PFSK-1 (cell line): ENCODE measurements at regions not wholly inside any gene's neighbourhood (a gene's known extent, or its start where the extent isn't known, plus 50 kb on each side); places are given as distances from the start of the nearest gene placed in this dataset.

Experiments
- FOXP2 ChIP-seq: optimal IDR thresholded peaks from 2 replicates; pipeline ENCODE3; 2011; ENCODE audit warnings: borderline replicate concordance, control low read depth, inconsistent platforms; ENCODE audit not compliant: insufficient read depth; ENCODE audit errors: extremely low read length, extremely low read depth
- POLR2AphosphoS5 ChIP-seq: IDR thresholded peaks from 2 replicates; pipeline ENCODE4 v1.6.1; 2012; ENCODE audit warnings: low read depth, mild to moderate bottlenecking, control low read depth, low read length, moderate library complexity
- SIN3A ChIP-seq: IDR thresholded peaks from 2 replicates; pipeline ENCODE4 v1.6.1; 2012; ENCODE audit warnings: mild to moderate bottlenecking, low read length, moderate library complexity, borderline replicate concordance; ENCODE audit not compliant: insufficient read depth
- TAF1 ChIP-seq: IDR thresholded peaks from 2 replicates; pipeline ENCODE4 v1.6.1; 2012; ENCODE audit warnings: low read length, control low read depth, borderline replicate concordance; ENCODE audit not compliant: insufficient read depth
- TF ChIP-seq, protein P1 (sequence below), 2 experiments: IDR thresholded peaks; 2 replicates each; pipeline versions ENCODE4 v1.6.1 to v1.8.0; 2011 to 2012; ENCODE audit warnings: low read depth in 2 of 2, low read length in 2 of 2, control low read depth in 1 of 2, inconsistent platforms in 1 of 2, mild to moderate bottlenecking in 1 of 2, moderate library complexity in 1 of 2; ENCODE audit not compliant: insufficient read depth in 1 of 2

- no peak for TF ChIP-seq SIN3A
- TF ChIP-seq TAF1: no peak
- TF ChIP-seq FOXP2: no peak
- TF ChIP-seq POLR2AphosphoS5: no peak
- TF ChIP-seq, protein P1, sequence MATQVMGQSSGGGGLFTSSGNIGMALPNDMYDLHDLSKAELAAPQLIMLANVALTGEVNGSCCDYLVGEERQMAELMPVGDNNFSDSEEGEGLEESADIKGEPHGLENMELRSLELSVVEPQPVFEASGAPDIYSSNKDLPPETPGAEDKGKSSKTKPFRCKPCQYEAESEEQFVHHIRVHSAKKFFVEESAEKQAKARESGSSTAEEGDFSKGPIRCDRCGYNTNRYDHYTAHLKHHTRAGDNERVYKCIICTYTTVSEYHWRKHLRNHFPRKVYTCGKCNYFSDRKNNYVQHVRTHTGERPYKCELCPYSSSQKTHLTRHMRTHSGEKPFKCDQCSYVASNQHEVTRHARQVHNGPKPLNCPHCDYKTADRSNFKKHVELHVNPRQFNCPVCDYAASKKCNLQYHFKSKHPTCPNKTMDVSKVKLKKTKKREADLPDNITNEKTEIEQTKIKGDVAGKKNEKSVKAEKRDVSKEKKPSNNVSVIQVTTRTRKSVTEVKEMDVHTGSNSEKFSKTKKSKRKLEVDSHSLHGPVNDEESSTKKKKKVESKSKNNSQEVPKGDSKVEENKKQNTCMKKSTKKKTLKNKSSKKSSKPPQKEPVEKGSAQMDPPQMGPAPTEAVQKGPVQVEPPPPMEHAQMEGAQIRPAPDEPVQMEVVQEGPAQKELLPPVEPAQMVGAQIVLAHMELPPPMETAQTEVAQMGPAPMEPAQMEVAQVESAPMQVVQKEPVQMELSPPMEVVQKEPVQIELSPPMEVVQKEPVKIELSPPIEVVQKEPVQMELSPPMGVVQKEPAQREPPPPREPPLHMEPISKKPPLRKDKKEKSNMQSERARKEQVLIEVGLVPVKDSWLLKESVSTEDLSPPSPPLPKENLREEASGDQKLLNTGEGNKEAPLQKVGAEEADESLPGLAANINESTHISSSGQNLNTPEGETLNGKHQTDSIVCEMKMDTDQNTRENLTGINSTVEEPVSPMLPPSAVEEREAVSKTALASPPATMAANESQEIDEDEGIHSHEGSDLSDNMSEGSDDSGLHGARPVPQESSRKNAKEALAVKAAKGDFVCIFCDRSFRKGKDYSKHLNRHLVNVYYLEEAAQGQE (IDR thresholded peaks at IDR 0.05; ENCODE audit: insufficient read depth in 1 of 2, low read depth in 2 of 2, low read length in 2 of 2): no peak
Measured at GRCh38 chr5:174559141-174559540, 165.2 kb upstream of the MSX2 start.

DNA sequence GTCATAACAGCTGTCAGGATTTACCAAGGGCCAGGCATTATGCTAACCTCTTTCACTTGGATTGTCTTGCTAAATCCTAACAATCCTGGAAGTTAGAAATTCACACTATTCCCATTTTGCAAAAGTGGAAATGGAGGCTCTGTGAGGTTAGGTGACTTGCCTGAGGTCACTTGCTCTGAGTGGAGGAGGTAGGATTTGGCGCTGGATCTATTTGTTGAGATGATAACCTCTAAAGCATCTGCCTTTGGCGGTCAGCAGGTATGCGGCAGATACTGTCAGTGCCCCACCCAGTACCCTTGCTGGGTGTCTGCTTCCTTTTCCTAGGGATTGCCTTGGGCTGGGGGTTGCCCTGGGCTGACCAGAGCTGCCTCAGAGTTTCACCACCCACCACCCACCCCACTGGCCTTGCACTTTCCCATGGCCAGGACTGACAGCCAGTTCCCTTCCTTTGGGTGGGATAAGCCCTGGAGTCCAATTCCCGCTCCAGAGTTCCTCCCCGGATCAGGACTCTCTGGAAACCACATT is 164.8 kb upstream of the MSX2 start:
- TF ChIP-seq, protein P1 (IDR thresholded peaks at IDR 0.05; ENCODE audit: insufficient read depth in 1 of 2, low read depth in 2 of 2, low read length in 2 of 2): no peak
- TF ChIP-seq POLR2AphosphoS5 (no peak), FOXP2 (no peak)

DNA sequence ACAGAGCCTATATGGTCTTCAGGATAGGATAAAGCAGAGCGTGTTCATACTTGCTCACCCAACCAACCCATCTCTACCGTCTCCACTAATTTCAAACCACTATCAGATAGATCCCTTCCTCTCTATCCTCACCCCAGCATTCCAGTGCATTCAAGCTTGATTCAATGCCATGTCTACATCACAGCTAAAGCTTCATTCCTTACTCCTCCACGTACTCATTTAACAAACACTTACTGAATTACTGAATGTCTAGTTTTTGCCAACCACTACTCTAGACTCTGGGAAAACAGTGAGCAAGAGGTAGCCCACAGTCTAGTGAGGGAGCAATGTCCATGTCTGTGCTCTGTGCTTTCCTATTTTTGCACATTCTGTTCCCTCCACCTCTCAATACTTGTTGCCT is 163.5 kb upstream of the MSX2 start:
- TF ChIP-seq FOXP2 (no peak), SIN3A (no peak), POLR2AphosphoS5 (no peak)
- TF ChIP-seq, protein P1 (IDR thresholded peaks at IDR 0.05; ENCODE audit: insufficient read depth in 1 of 2, low read depth in 2 of 2, low read length in 2 of 2): no peak

- TF ChIP-seq, protein P1 (IDR thresholded peaks at IDR 0.05; ENCODE audit: insufficient read depth in 1 of 2, low read depth in 2 of 2, low read length in 2 of 2): no peak
- no peak for TF ChIP-seq FOXP2
- TF ChIP-seq TAF1: no peak
- TF ChIP-seq SIN3A: no peak
- no peak for TF ChIP-seq POLR2AphosphoS5
Measured at GRCh38 chr5:174563899-174564298, 160.5 kb upstream of the MSX2 start.

GRCh38 chr5:174567506-174568141 is 156.8 kb upstream of the MSX2 start:
- TF ChIP-seq POLR2AphosphoS5 (no peak), TAF1 (no peak), FOXP2 (no peak), SIN3A (no peak)
- TF ChIP-seq, protein P1 (IDR thresholded peaks at IDR 0.05; ENCODE audit: insufficient read depth in 1 of 2, low read depth in 2 of 2, low read length in 2 of 2): no peak
